ENCODE measurements at regions not wholly inside any gene's neighbourhood (a gene's known extent, or its start where the extent isn't known, plus 50 kb on each side); places are given as distances from the start of the nearest gene placed in this dataset.

DNA sequence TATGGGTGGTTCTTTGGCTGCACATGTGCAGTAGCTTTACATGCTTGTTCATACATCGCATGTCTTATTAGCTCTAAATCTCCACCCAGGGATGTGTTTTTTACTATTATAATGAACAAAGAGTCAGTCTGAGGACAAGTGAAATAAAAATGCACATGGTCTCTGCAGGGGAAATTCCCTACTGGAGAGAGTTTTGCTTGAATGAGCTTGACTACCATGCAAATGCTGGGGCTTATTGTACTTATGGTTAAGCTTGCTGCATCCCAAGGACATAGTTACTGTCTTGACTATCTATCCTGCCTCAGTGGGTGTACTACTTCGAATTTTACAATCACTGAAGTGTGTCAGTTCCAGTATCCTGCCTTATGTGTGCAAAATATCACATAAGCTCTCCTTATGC, 362.7 kb downstream of the TDRD15 start:
- no peak for DNase-seq (ENCODE audit: low read depth in 3 of 3, low spot score in 1 of 3)

- no peak for DNase-seq (ENCODE audit: low read depth in 3 of 3, low spot score in 1 of 3)
Observed at GRCh38 chr2:21489080-21489479, 365.3 kb downstream of the TDRD15 start.

DNA sequence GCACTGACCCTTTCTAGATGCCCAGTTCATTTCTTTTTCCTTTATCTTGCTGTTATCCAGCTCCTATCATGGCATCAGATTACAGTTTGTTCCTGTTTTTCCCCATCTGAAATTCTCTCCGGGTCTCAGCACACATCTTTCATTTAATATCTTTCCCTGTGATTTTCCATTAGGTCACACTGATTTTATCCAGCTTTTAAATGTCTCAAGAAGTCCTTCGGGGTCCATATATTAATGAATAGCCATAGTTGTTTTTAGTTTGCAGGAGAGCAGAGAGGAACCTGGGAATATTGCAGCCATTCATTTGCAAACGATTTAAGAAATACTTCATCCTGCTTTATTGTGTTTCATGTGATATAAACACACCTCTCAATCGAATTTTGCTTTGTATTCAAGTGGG, 374.2 kb downstream of the TDRD15 start:
- no peak for DNase-seq (ENCODE audit: low read depth in 3 of 3, low spot score in 1 of 3)

GRCh38 chr2:21500401-21500945, 376.7 kb downstream of the TDRD15 start:
- DNase-seq (ENCODE audit: low read depth in 3 of 3, low spot score in 1 of 3): no peak

DNA sequence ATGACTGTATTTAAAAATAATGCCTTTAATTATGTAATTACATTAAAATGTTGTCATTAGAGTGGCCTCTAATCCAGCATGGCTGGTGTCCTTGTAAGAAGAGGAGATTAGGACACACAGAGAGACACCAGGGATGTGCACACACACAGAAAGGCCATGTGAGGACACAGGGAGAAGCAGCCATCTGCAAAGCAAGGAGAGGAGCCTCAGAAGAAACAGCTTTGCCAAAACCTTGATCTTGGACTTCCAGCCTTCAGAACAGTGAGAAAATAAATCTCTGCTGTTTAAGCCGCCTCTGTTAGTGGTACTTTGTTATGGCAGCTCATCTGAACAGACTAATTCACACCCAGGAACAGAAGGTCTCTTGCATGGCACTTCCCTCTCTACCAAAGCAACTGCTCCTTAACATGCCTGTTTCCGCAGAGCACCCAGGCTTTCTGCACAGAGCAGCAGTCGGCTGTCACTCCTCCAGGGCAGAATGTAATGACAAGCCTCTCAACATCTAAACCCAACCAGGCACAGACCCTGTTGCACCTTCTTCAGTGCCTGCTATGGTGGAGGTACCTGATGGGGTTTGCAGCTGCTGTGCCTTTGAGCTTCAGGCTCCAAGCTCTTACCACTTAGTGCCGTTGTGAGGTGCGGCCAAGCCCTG, 377.7 kb downstream of the TDRD15 start:
- DNase-seq (ENCODE audit: low read depth in 3 of 3, low spot score in 1 of 3): no peak

- DNase-seq (ENCODE audit: low read depth in 3 of 3, low spot score in 1 of 3): no peak
Observed at GRCh38 chr2:21515903-21516302, 392.1 kb downstream of the TDRD15 start.

GRCh38 chr2:21519412-21519811, 395.6 kb downstream of the TDRD15 start:
- DNase-seq (ENCODE audit: low read depth in 3 of 3, low spot score in 1 of 3): no peak

GRCh38 chr2:21519821-21520220, 396.1 kb downstream of the TDRD15 start:
- no peak for DNase-seq (ENCODE audit: low read depth in 3 of 3, low spot score in 1 of 3)

GRCh38 chr2:21535826-21536225, 412.1 kb downstream of the TDRD15 start:
- DNase-seq (ENCODE audit: low read depth in 3 of 3, low spot score in 1 of 3): no peak

DNA sequence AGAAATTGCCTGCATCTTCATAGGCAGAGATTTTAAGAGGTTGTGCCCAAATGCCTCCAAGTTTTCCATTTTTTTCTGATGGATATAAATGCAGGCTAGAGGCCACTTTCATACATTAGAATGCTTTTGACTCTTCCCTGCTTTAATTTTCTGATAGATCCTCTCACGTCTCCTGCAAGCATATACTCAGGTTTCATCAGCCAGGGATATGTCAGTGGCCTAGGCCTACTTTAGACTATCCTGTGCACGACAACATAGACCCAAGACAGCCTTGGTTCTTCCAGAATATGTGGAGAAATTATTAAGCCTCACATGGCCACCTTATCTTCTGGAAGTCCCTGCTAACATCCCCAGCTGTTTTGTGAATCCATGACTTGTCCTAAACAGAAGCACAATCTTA, 415.9 kb downstream of the TDRD15 start:
- no peak for DNase-seq (ENCODE audit: low read depth in 3 of 3, low spot score in 1 of 3)

DNA sequence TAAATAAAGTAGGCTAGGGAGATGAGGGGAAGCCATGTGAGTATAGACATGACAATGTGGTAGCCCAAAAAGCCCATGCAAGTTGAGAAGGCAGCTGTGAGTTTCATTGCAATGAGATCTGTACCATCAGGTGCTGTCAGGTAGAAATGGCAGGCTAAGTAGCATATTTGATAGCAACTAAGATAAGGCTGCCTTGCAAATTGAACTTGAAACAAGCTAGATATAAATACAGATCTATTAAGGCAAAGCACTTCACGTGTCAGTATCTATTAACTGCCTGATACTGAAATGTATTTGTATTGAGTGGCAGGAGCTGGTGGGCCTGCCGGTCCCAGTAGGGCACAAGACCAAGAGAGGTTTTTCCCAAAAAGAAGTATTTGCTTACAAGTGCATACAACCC, 419.9 kb downstream of the TDRD15 start:
- no peak for DNase-seq (ENCODE audit: low read depth in 3 of 3, low spot score in 1 of 3)

GRCh38 chr2:21544392-21544791, 420.6 kb downstream of the TDRD15 start:
- no peak for DNase-seq (ENCODE audit: low read depth in 3 of 3, low spot score in 1 of 3)

DNA sequence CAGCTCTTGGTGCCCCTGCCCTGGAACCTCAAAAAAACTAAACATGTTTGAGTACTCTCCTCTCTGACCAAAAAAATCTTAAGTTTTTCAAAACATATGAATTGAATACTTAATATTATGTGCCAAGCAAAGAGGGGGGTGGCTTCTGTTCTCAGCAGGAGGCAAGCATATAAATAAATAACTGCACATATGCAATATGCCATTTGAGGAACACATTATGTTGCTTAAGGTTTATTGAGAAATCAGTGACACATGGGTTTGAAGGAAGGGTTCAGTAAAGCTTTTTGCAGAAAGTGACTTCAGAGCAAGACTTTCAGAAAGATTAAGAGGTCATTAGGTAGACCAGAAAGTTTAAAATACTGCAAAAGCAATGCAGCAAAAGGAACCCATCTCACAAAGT, 429.2 kb downstream of the TDRD15 start:
- DNase-seq (ENCODE audit: low read depth in 3 of 3, low spot score in 1 of 3): no peak

DNA sequence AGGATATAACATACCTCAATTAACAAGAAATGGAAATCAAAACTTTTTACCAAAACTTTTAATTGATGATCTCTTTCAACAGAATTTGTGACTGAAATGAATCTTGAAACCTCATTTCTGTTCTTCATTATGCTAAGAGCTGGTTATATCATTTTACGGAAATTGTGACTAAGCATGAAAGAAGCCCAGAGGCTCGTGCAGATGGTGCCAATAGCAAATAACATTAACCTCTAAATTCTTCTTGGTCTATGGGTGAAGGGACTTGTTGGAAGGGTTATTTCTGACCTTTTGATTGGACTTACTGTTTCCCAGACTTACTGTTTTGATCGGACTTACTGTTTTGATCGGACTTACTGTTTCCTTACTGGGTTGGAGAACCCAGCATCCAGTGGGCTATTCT, 435.6 kb downstream of the TDRD15 start:
- DNase-seq (ENCODE audit: low read depth in 3 of 3, low spot score in 1 of 3): no peak

- DNase-seq (ENCODE audit: low read depth in 3 of 3, low spot score in 1 of 3): no peak
Observed at GRCh38 chr2:21561965-21562364, 438.2 kb downstream of the TDRD15 start.

- no peak for DNase-seq (ENCODE audit: low read depth in 3 of 3, low spot score in 1 of 3)
Observed at GRCh38 chr2:21567395-21567794, 443.6 kb downstream of the TDRD15 start.

DNA sequence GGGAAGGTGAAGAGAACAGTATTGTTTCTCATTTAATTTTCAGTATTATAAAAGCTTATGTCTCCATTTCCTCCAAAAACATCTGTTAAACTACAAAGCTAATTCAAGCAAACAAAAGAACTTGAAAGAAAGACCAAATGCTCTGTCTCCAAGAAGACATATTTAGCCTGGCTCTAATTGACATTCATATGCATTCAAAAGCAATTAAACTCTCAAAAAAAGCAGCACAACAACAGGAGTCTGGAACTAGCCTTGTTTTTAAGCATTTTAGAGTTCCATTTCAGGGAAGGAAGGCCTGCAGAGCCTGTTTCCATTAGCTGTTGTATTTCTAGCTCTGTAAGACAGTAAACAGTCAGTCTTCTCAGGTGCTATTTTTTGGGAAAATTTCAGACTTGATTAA, 447.9 kb downstream of the TDRD15 start:
- DNase-seq (ENCODE audit: low read depth in 3 of 3, low spot score in 1 of 3): no peak

DNA sequence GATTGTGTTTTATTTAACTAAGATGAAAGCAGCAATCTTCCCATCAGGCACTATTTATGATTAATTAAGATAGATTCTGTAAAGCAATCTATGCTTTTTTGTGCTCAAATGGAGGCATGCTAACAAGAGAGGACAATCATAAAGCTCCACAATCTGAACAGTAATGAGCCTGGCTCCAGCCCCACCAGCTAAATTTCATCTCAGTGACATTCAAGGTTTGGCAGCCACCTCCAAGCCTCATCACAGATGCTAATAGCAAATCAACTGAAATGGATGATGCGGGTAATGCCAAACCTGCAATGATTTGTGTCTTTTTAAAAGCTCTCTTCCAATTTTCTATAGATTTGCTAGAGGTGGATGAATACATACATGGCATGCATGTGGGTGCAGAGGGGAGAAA, 456.6 kb downstream of the TDRD15 start:
- no peak for DNase-seq (ENCODE audit: low read depth in 3 of 3, low spot score in 1 of 3)

- no peak for DNase-seq (ENCODE audit: low read depth in 3 of 3, low spot score in 1 of 3)
Observed at GRCh38 chr2:21585881-21586280, 462.1 kb downstream of the TDRD15 start.

GRCh38 chr2:21590026-21590690, 466.4 kb downstream of the TDRD15 start:
- no peak for DNase-seq (ENCODE audit: low read depth in 3 of 3, low spot score in 1 of 3)

DNA sequence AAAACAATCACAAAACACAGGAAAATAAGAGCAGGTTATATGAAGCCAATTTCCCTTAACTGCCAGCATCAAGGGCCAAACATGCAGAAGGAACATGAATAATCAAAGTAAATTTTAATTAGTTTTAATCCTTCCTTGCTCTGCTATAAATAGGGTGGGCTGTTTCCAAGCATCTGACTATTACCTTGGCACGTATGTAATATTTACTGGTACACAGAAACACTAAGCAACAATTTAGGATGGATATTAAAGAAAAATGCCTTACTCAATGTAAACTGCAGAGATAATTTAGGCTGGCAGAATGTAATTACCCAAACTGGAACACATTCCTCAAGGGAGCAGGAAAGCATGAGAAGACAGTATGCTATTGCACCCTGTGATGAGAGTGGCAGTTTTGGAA, 468.2 kb downstream of the TDRD15 start:
- no peak for DNase-seq (ENCODE audit: low read depth in 3 of 3, low spot score in 1 of 3)

GRCh38 chr2:21599417-21599816, 475.6 kb downstream of the TDRD15 start:
- DNase-seq (ENCODE audit: low read depth in 3 of 3, low spot score in 1 of 3): no peak

DNA sequence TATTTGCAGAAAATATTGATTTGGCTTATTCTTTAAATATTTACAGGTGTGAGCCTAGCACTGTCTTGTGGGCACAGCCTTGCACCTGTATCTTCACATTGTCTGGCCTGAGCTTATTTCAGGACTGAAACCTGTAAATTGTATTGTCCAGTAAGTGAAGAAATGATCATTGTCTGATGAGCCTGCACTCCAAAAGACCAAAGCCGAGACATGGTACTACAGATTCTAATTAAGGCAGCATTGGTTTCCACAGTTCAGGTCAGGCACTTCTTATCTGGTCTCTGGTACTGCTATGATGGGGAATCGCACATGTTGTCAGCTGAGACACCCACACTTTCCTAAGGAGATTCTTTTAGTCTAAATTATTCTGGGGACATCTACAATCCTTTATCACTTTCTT, 479.0 kb downstream of the TDRD15 start:
- no peak for DNase-seq (ENCODE audit: low read depth in 3 of 3, low spot score in 1 of 3)

Measured in stimulated activated CD4-positive, alpha-beta T cell treated with anti-CD3 and anti-CD28 coated beads, TNF-alpha, amount 100 ng/mL, for 1 hour (primary cell).